Iris pigment epithelial cell (primary cell): ENCODE measurements at regions not wholly inside any gene's neighbourhood (a gene's known extent, or its start where the extent isn't known, plus 50 kb on each side); places are given as distances from the start of the nearest gene placed in this dataset.
A peak's percentile ranks its signal among the peaks of the same experiment; 100 is the strongest.
"Not testable (repeated sequence)": the region's sequence is repeated elsewhere in the genome, so short reads cannot be mapped to it uniquely, and the experiment has no call there.

ENCODE experiments used
- DNase-seq: peaks from one replicate; pipeline ENCODE4 v3.0.0-alpha.2; 2011; ENCODE audit warnings: low read depth

GRCh38 chr6:26957399-26958127 lies 289.9 kb upstream of the PRSS16 start:
- not testable (repeated sequence) for DNase-seq

DNA sequence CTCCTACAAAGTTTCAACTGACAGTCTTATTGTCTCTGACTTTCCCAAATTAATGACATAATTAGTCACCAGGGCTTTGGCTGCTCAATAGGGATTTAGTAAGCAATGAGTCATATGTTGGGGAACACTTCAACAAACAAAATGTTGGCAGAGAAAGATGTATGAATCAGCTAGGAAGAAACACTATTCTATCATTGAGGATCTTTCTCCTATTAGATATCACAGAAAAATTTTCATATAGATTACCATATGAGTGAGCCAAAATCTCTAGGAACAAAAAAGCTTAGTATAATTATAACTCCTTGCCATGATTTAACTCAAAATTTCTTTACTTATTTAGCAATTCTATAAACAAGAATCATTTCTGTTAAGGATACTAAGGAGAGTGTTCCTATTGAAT lies 286.3 kb upstream of the PRSS16 start:
- DNase-seq: not testable (repeated sequence)

DNA sequence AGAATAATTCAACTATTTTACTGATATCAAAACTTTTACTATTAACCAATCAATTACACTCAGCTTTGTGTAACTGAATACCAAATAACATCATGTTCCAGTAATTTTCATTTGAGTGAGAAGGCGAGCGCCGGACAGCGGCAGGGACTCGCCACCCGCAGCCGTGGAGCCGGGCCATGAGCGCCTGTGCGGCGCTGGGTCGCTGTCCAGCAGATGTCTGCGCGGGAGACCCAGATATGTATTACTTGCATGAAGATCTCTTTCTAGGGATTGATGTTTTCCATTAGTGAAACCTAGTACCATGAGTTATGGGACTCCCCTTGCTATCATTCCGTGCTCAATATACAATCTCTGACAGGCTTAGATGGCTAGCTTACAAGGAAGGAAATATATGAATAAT lies 245.1 kb upstream of the PRSS16 start:
- no peak for DNase-seq

DNA sequence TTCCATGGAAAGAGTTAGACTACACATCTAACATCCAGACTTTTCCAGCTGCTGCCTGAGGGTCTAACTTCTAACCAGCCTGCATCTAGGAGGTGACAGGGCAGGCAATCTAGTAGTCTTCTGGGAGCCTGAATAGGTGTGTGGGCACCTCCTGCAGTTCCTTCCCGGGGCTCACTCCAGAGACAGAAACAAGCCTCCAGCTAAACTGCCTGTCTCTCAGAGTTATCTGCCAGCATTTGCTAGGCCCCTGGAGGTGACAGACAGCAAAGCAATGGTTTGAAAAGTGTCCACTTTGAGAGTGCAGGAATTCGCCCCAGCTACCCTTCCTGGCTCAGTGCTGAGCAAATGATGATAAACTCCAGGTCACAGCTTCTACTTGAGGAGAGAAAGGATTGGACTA lies 240.5 kb upstream of the PRSS16 start:
- DNase-seq: no peak

GRCh38 chr6:27008613-27009012 lies 238.9 kb upstream of the PRSS16 start:
- DNase-seq: not testable (repeated sequence)

DNA sequence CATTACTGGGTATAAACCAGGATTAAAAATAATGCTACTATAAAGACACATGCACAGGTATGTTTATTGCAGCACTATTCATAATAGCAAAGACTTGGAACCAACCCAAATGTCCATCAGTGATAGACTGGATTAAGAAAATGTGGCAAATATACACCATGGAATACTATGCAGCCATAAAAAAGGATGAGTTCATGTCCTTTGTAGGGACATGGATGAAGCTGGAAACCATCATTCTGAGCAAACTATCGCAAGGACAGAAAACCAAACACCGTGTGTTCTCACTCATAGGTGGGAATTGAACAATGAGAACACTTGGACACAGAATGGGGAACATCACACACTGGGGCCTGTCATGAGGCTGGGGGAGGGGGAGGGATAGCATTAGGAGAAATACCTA lies 233.4 kb upstream of the PRSS16 start:
- not testable (repeated sequence) for DNase-seq

GRCh38 chr6:27016689-27017088 lies 230.8 kb upstream of the PRSS16 start:
- DNase-seq: no peak

- DNase-seq: not testable (repeated sequence)
Observed at GRCh38 chr6:27018401-27018800, 229.1 kb upstream of the PRSS16 start.

DNA sequence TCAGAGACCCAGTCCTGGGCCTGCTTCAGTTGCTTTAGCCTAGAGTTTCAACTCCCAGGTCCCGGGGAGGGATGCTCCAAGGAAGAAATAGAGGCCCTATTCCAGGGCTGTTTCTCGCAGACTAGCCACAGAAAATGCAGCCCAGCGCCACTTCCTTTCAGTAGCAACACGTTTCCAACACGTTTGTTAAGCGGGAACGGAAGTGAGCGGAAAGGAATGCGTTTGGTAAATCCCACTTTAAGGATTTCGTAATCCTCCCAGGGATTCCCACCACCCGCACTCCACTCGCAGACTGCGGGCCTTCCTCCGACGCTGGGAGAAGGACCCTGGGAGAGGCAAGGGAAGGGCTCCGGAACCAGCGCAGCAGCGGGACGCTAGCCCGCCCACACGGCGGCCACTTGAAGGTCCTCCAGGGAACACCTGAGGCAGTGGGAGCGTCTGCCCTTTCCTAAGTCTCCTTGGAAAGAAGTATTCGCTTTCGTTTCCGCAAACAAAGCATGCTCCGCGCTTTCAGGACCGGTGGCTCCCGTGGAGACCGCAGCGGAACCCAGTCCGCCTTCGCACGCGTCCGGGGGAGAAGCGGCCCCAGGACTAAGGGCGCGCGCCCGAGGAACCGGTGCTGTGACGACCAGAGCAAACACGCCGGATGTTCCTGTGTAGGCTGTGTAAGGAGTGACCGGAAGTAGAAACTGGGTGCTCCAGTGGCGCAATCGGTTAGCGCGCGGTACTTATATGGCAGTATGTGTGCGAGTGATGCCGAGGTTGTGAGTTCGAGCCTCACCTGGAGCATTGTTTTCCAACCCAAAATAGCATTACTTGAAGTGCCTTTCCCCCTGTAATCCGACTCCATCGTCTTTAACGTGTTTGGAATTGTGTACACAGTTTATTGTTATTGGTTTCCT lies 227.6 kb upstream of the PRSS16 start:
- peak; percentile 93 for DNase-seq

DNA sequence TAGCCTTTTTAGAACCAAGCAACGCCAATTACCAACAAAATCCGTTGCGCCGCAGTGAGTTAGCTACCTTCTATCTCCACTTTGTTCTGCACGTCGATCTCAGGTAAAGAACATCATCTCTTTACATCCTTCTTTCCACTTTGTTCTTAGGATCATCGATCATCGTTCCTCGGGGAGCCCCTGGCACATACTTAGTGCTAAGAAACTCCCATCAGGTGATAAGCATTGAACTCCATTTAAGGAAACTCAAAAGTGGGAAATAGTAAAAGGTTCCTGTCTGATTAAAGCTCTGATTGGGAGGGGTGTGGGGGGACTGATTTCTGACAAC lies 227.0 kb upstream of the PRSS16 start:
- no peak for DNase-seq

GRCh38 chr6:27023664-27024063 lies 223.8 kb upstream of the PRSS16 start:
- DNase-seq: no peak

DNA sequence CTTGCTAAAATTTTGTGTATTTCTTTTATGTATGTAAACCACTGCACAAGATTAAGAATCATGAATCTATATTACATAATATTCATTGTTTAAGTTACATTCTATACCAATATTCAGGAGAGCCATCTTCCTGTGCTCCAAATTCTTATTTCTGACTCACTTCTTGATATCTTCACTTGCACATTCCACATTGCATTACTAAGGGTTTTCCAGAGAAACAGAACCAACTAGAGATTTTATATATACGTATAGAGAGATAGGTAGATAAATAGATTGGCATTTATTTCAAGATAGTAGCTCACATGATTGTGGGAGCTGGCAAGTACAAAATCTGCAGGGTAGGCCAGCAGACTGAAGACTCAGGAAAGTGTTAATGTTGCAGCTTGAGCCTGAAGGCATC lies 222.2 kb upstream of the PRSS16 start:
- DNase-seq: peak; percentile 26

DNA sequence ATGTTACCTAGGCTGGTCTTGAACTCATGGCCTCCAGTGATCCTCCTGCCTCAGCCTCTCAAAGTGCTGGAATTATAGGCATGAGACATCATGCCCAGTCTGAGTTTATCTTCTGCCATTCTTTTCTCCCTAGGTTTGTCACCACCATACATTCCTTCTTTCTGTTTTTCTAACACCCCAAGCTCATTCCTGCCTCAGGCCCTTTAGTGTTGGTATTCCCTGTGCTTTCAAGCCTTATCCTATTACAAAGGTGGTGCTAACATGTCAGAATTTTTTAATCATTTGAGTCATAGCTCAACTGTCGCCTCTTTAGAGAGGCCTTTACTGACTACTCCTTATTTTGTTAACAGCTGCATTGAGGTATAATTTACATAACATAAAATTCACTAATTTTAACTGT lies 221.1 kb upstream of the PRSS16 start:
- no peak for DNase-seq

DNA sequence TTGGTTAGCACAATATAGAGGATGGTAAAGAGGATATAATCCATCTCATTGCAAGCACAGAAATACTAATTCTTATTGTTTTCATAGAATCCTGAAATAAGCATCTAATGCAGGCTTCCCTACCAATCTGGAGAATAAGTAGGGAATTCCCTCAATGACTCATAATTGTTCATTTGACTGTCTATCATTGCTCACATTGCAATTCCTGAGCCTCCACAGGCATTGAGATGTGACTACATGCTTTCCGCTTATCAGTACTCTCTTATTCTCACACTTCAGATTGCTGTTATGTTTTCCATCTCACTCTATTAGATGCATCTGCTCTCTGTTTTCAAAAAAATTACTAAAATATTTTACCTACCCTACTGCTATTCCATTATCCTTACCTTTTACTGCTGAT lies 216.2 kb upstream of the PRSS16 start:
- peak; percentile 51 for DNase-seq

DNA sequence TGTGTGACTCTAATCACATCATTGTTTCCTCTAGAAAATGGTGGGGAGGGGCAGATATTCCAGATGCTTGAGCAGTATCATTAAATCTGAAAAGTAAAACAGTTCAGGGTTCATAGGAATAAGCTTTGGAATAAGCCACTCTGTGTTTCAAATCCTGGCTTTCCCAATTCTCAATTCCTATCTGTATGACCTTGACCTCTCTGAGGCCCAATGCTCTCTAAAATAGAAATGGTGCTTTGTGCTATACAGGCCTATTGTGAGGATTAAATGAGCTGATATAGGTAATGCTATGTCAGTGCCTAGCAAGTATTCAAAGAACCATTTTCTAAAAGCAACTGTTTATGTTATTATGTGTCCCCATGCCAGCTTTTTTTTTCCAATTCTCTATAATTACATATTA lies 209.0 kb upstream of the PRSS16 start:
- DNase-seq: no peak

DNA sequence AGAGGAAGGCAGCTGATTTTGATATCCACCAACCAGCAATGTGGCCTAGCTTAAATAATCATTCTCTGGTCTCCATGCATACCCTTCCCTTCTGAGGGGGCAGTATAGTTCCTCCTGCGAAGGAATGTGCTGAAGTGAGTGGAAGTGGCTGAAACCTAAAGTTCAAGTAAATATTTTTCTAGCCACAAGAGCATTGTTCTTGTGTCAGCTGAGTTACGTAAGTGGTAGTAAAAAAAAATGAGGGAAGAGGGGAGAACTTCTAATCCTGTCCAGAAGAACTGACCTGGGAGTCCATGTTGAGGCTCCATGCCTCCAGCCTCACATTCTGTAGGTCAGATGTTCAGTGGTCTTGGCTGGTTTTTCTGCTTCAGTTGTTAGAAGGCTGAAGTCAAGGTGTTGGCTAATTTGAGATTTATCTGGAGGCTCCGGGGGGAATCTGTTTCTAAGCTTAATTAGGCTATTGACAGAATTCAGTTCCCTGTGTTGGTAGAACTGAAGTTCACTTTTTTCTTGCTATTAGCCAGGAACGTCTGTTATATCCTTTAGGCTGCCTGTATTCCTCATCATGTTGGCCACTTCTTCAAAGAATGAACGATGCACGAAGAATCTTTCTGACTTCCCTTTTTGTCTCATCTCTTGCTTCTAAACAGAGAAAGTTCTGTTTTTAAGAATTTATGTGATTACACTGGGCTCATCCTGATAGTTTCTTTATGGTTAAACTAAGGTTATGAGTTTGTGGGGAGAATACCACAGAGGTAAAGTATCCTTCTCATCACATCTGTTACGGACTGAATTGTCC lies 207.1 kb upstream of the PRSS16 start:
- DNase-seq: peak; percentile 5

GRCh38 chr6:27043244-27043643 lies 204.3 kb upstream of the PRSS16 start:
- DNase-seq: no peak

DNA sequence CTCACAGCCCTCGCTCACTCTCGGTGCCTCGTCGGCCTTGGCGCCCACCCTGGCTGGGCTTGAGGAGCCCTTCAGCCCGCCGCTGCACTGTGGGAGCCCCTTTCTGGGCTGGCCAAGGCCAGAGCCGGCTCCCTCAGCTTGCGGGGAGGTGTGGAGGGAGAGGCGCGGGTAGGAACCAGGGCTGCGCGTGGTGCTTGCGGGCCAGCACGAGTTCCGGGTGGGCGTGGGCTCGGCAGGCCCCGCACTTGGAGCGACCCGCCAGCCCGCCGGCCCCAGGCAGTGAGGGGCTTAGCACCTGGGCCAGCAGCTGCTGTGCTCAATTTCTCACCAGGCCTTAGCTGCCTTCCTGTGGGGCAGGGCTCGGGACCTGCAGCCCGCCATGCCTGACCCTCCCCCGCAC lies 202.4 kb upstream of the PRSS16 start:
- not testable (repeated sequence) for DNase-seq

GRCh38 chr6:27047725-27048124 lies 199.8 kb upstream of the PRSS16 start:
- not testable (repeated sequence) for DNase-seq

- DNase-seq: no peak
Observed at GRCh38 chr6:27049863-27050781, 197.4 kb upstream of the PRSS16 start.

DNA sequence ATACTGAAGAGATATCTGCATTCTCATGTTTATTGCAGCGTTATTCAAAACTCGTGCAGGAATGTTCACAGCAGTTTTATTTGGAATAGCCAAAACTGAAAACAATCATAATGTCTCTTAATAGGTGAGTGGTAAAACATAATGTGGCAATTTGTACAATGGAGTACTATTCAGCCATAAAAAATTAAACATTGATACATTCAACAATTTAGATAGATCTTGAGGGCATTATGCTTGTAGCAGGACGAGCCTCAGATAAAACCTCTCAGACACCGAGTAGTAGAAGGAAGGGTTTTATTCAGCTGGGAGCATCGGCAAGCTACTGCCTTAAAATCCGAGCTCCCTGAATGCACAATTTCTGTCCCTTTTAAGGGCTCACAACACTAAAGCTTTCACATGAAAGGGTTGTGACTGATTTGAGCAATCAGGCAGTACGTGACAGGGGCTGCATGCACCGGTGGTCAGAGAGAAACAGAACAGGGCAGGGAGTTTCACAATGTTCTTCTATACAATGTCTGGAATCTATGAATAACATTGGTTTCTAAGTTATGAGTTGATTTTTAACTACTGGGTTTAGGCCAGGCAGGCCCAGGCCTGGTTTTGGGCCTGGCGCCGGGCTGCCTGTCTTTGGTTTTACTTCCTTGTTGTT lies 195.3 kb upstream of the PRSS16 start:
- not testable (repeated sequence) for DNase-seq
